Pancreas (tissue), 10 donors: ENCODE measurements at regions not wholly inside any gene's neighbourhood (a gene's known extent, or its start where the extent isn't known, plus 50 kb on each side); places are given as distances from the start of the nearest gene placed in this dataset.
"Not testable (repeated sequence)": the region's sequence is repeated elsewhere in the genome, so short reads cannot be mapped to it uniquely, and the experiment has no call there.

Source experiments
- ATAC-seq, 4 donors: fragments of 200-7000 bp; cut with Tn5 transposase; one replicate each; pipeline versions ENCODE4 v1.8.0 to v1.9.1; 2020; ENCODE audit warnings: mild to moderate bottlenecking in 4 of 4, moderate library complexity in 4 of 4
- DNase-seq, 6 donors: peaks; one replicate each; pipeline ENCODE4 v3.0.0-alpha.2; 2020
- FAIRE-seq: peaks from 2 replicates; lab custom pipeline; 2012; peaks lifted over from hg19 to GRCh38; lab: Jason Lieb, UNC
- H3K27ac ChIP-seq, 4 donors: fragments of 200-600 bp; sonication (generic); 1 replicate in 3 of 4; 2 replicates in 1 of 4; pipeline versions ENCODE4 v1.5.0 to v1.8.0; 2020
- H3K27me3 ChIP-seq, 4 donors: fragments of 200-600 bp; one replicate each; pipeline ENCODE4 v1.8.0; 2021
- H3K36me3 ChIP-seq, 3 donors: fragments of 200-600 bp; sonication (generic) in 1 of 3; one replicate each; pipeline versions ENCODE4 v1.5.0 to v1.8.0; 2020 to 2021
- H3K4me1 ChIP-seq, 3 donors: fragments of 200-600 bp; one replicate each; pipeline ENCODE4 v1.8.0; 2021
- H3K4me3 ChIP-seq, 4 donors: fragments of 200-600 bp; sonication (generic) in 2 of 4; one replicate each; pipeline versions ENCODE4 v1.5.0 to v1.8.0; 2020 to 2021
- H3K9me3 ChIP-seq, 4 donors: fragments of 200-600 bp; one replicate each; pipeline ENCODE4 v1.8.0; 2021
- WGBS, 2 donors: extraction: QIAGEN DNeasy Blood & Tissue Kit; methylation state at CpG; one replicate each; pipeline ENCODE4 v1.1.7; 2013; 5-methylcytosine and 5-hydroxymethylcytosine counted together
- intact Hi-C, 3 donors: fragments of 100-400 bp; cut with DNase I; formaldehyde crosslinking; loops; one replicate each; pipeline versions ENCODE4 v1.11.1 to v1.14.2; 2022
- TF ChIP-seq, protein P1 (sequence below), 4 donors: fragments of 200-600 bp; sonication (generic) in 3 of 4; IDR thresholded peaks; one replicate each; pipeline versions ENCODE4 v1.5.0 to v1.8.0; 2021; ENCODE audit warnings: antibody characterized with exemption in 4 of 4
- donor health status: healthy with polysubstance abuse.
- donor health status: DM: no; HTN: no; CAD: no; lungs with moderate emphysema.
- donor health status: DM: no; HTN: no; CAD: no.
- donor health status: control.
- donor health status: control.
- donor health status: Bipolar disorder and iron deficiency.
- donor health status: DM: yes; HTN: yes; CAD: no.
- donor health status: DM: no; HTN: no; CAD: no.
- donor health status: DM: no; HTN: no; CAD: no.
- donor health status: DM: yes; HTN: yes; CAD: no.

DNA sequence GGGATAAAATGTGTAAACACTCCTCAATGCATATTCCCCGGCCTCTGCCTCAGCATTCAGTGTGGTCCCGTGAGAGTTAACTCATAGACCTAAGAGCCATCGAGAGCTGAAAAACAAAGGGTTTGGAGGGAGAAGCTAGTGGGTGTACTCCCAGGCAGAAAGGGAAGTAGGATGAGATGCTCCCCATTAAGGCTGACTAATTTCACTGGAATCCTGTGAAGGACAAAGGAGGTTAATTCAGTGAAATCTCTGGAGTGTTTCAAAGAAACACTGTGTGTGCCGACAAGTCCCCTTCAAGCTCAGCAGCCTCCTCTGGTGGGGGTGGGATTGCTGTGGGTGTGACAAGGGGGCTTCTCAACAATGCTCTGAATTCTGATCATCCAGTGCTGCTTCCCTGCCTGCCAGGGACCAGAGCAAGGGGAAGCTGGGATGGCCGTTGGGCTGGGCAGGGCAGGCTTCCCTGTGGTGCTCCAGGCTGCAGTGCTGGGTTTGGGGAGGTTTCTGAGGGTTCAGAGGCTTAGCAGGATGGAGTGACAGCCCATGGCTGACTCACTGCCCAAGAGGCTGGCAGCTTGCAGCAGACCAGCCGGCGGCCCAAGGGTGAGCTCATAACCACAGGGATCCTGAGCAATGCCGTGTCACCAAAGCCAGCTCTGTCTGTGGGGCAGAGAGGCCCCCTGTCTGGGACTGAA, 61.4 kb upstream of the BMAL1 start:
- no peaks in the 10 kb centered on the region for H3K9me3 ChIP-seq
- H3K36me3 ChIP-seq: no peaks in the 10 kb centered on the region
- FAIRE-seq (no peak), DNase-seq (no peak), ATAC-seq (peak in 2 of 4 donors; percentile 60 to 66)
- no peaks in the 10 kb centered on the region for H3K4me1 ChIP-seq
- intact Hi-C loops: no loop called here
- WGBS, 2 donors: 81 to 89% methylated on average over 8 of the region's 8 CpGs
- H3K27me3 ChIP-seq: no peaks in the 10 kb centered on the region
- H3K27ac ChIP-seq: no peak overlapping the region
- H3K4me3 ChIP-seq: no peak overlapping the region
- TF ChIP-seq, protein P1, sequence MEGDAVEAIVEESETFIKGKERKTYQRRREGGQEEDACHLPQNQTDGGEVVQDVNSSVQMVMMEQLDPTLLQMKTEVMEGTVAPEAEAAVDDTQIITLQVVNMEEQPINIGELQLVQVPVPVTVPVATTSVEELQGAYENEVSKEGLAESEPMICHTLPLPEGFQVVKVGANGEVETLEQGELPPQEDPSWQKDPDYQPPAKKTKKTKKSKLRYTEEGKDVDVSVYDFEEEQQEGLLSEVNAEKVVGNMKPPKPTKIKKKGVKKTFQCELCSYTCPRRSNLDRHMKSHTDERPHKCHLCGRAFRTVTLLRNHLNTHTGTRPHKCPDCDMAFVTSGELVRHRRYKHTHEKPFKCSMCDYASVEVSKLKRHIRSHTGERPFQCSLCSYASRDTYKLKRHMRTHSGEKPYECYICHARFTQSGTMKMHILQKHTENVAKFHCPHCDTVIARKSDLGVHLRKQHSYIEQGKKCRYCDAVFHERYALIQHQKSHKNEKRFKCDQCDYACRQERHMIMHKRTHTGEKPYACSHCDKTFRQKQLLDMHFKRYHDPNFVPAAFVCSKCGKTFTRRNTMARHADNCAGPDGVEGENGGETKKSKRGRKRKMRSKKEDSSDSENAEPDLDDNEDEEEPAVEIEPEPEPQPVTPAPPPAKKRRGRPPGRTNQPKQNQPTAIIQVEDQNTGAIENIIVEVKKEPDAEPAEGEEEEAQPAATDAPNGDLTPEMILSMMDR (IDR thresholded peaks at IDR 0.05): no peak

DNA sequence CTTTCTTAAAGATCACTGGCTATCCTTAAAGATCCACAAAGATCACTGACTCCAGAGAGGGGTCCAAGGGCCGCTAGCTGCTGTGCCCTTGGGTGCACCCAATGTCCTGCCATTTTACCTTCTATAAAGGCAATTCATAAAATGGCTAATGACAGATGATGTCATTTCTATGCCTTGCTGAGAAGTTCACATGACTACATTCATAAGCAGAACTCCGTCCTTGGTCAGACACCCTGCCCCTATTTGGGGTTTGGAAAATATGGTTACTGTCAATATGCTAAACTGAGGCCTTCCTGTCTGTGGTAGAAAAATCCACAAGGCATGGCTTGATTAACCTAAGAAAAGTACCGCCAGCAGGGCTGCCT, 60.9 kb upstream of the BMAL1 start:
- H3K4me1 ChIP-seq: no peaks in the 10 kb centered on the region
- intact Hi-C loops: no loop called here
- no peak for FAIRE-seq
- TF ChIP-seq, protein P1 (IDR thresholded peaks at IDR 0.05): no peak
- no peak overlapping the region for H3K27ac ChIP-seq
- H3K27me3 ChIP-seq: no peaks in the 10 kb centered on the region
- no peaks in the 10 kb centered on the region for H3K36me3 ChIP-seq
- no peak for DNase-seq
- 89 to 93% methylated on average over 3 of the region's 3 CpGs for WGBS, 2 donors
- no peak overlapping the region for H3K4me3 ChIP-seq
- H3K9me3 ChIP-seq: no peaks in the 10 kb centered on the region
- ATAC-seq: no peak

DNA sequence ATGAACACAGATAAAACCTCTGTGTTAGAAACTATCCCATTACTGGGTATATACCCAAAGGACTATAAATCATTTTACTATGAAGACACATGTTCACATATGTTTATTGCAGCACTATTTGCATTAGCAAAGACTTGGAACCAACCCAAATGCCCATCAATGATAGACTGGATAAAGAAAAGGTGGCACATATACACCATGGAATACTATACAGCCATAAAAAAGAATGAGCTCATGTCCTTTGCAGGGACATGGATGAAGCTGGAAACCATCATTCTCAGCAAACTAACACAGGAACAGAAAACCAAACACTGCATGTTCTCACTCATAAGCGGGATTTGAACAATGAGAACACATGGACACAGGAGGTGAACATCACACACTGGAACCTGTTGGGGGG, 58.9 kb upstream of the BMAL1 start:
- 94 to 95% methylated on average over 1 of the region's 1 CpG for WGBS, 2 donors
- H3K9me3 ChIP-seq, intact Hi-C loops, H3K27ac ChIP-seq, ATAC-seq, H3K4me1 ChIP-seq, H3K27me3 ChIP-seq, H3K4me3 ChIP-seq, DNase-seq, FAIRE-seq, H3K36me3 ChIP-seq: not testable (repeated sequence)

DNA sequence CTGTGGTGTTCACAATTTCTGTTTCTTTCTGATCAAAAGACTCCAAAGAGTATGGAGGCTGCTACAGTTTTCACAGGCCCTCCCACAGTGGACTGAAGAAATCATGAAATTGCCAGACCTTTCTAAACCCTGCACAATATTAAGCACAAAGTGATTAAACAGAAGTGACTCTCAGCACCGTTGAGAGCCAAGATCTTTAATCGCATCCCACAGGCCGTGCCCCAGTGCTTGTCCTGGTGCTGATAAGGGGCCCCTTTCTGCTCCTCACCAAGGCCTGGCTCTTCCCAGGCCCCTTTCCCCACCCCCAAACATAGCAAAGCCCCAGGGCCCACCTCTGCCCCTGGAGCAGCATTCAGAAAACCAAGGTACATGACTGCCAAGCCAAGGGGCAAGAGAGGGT, 57.4 kb upstream of the BMAL1 start:
- Histone ChIP-seq H3K9me3 (no peaks in the 10 kb centered on the region), H3K4me3 (no peak overlapping the region), H3K27me3 (no peaks in the 10 kb centered on the region), H3K36me3 (no peaks in the 10 kb centered on the region), H3K4me1 (no peaks in the 10 kb centered on the region), H3K27ac (no peak overlapping the region)
- intact Hi-C loops: no loop called here
- no peak for FAIRE-seq
- ATAC-seq: no peak
- DNase-seq: no peak
- TF ChIP-seq, protein P1 (IDR thresholded peaks at IDR 0.05): no peak
- WGBS, 2 donors: 57 to 79% methylated on average over 3 of the region's 3 CpGs

DNA sequence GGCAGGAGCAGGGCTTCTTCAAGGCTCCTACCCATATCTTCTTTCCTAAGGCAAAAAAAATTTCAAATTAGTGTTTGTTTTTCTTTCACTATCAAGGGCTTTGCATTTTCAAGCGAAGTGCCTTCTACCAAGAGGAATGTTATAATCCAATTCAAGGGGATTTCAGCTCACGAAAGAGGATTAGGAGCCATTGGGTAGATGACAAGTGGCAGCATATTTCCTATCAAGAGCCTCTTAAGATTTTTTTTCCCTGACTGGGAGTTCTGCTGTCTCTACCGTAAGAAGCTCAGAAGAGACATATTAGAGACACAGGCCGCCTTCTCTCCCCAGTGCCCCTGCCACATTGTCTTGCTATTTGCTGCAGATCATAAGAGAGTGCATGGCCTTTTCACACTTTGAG, 55.9 kb upstream of the BMAL1 start:
- Histone ChIP-seq H3K9me3 (no peaks in the 10 kb centered on the region), H3K36me3 (no peaks in the 10 kb centered on the region), H3K4me1 (no peaks in the 10 kb centered on the region), H3K27ac (no peak overlapping the region), H3K4me3 (no peak overlapping the region), H3K27me3 (no peaks in the 10 kb centered on the region)
- no peak for DNase-seq
- intact Hi-C loops: no loop called here
- TF ChIP-seq, protein P1 (IDR thresholded peaks at IDR 0.05): no peak
- WGBS, 2 donors: 92 to 93% methylated on average over 4 of the region's 4 CpGs
- ATAC-seq: no peak
- FAIRE-seq: no peak
